ENCODE measurements at regions not wholly inside any gene's neighbourhood (a gene's known extent, or its start where the extent isn't known, plus 50 kb on each side); places are given as distances from the start of the nearest gene placed in this dataset.
"Not testable (repeated sequence)": the region's sequence is repeated elsewhere in the genome, so short reads cannot be mapped to it uniquely, and the experiment has no call there.

DNA sequence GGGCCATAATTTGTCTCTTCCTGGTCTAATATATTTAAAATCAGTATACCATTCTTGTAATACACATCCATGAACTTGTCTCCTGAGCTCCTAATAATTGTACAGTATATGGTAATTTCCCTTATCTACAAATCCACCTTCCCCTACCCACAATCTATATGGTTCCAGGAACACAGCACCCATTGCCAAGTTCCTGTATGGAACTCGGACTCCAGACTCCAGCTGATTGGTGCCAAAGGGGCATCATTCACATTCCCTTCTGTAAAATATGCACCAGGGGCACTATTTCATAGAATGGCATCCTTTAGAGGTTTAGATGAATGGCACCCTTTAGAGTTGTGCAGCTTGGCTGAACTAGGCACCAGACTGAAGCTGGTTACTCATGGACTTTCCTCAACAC lies 58.8 kb upstream of the ZSWIM5 start:
- ChIA-PET POLR2A (interaction anchor here (1.0 kb wide), 1 partner anchor 11 kb away, joined by 4 read pairs; no protein-coding TSS in a partner anchor), CTCF (interaction anchor here (0.9 to 2.2 kb wide), 3 partner anchors 35 to 251 kb away, joined by 3 to 8 read pairs (median 5); no protein-coding TSS in a partner anchor)
- no TSS peak for BruUV-seq (replicated peaks)
- Mint-ChIP-seq H3K27me3 (ENCODE audit: insufficient read depth, unreplicated experiment) (no peaks in the 10 kb centered on the region), H3K27ac (ENCODE audit: low read depth, unreplicated experiment) (no peak overlapping the region), H3K4me3 (ENCODE audit: unreplicated experiment) (no peak overlapping the region), H3K4me1 (ENCODE audit: insufficient read depth, unreplicated experiment) (peaks cover 9% of the 10 kb centered on the region), H3K36me3 (ENCODE audit: insufficient read depth, unreplicated experiment) (no peaks in the 10 kb centered on the region), H3K9me3 (ENCODE audit: unreplicated experiment) (no peaks in the 10 kb centered on the region)
- TF ChIP-seq, protein P1, sequence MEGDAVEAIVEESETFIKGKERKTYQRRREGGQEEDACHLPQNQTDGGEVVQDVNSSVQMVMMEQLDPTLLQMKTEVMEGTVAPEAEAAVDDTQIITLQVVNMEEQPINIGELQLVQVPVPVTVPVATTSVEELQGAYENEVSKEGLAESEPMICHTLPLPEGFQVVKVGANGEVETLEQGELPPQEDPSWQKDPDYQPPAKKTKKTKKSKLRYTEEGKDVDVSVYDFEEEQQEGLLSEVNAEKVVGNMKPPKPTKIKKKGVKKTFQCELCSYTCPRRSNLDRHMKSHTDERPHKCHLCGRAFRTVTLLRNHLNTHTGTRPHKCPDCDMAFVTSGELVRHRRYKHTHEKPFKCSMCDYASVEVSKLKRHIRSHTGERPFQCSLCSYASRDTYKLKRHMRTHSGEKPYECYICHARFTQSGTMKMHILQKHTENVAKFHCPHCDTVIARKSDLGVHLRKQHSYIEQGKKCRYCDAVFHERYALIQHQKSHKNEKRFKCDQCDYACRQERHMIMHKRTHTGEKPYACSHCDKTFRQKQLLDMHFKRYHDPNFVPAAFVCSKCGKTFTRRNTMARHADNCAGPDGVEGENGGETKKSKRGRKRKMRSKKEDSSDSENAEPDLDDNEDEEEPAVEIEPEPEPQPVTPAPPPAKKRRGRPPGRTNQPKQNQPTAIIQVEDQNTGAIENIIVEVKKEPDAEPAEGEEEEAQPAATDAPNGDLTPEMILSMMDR (IDR thresholded peaks at IDR 0.05; ENCODE audit: unreplicated experiment) = no peak
- intact Hi-C loops (cut with micrococcal nuclease) = no loop called here
- no peak for DNase-seq (ENCODE audit: unreplicated experiment)

DNA sequence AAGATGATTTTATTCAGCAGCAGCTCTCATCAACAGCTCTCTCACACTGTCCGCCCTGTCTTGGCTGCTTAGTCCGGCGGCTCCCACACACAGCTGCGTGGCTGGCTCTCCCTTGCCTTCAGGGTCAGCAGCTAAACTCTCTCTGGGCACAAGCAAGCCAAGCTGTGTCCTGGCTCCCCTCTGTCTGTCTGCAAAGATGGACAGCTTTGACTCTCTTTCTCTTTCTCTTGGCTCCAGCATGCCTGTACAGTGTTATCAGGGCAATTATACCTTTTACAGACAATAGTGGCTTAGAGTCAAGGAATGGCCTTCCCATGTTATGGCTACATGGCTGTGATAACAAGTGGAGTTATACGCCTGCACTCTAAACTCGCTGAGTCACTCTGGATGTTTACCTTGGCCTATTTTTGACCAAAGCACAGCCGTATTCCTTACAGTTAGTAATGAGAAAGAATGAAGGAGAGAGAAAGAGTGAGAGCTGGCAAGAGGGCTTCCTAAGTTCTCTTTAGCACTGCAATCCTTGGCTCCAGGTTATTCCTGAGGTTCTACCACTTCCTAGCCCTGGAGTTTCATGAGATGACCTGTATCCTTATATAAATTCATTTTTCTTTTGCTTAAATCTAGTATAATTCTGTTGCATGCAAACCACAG lies 59.9 kb upstream of the ZSWIM5 start:
- CTCF ChIA-PET = interaction anchor here (0.6 to 2.2 kb wide), 4 partner anchors 33 to 247 kb away, joined by 3 to 9 read pairs (median 6); no protein-coding TSS in a partner anchor

DNA sequence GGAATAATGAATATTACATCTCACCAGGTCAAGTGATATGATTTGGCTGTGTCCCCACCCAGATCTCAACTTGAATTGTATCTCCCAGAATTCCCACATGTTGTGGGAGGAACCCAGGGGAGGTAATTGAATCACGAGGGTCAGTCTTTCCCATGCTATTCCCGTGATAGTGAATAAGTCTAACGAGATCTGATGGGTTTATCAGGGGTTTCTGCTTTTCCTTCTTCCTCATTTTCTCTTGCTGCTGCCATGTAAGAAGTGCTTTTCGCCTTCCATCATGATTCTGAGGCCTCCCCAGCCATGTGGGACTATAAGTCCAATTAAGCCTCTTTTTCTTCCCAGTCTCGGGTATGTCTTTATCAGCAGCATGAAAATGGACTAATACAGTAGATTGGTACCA lies 58.4 kb upstream of the HPDL start:
- intact Hi-C loops (cut with micrococcal nuclease); H3K9me3 Mint-ChIP-seq (ENCODE audit: unreplicated experiment); BruUV-seq (replicated peaks); CTCF ChIA-PET; POLR2A ChIA-PET; H3K27me3 Mint-ChIP-seq (ENCODE audit: insufficient read depth, unreplicated experiment); H3K27ac Mint-ChIP-seq (ENCODE audit: low read depth, unreplicated experiment); H3K36me3 Mint-ChIP-seq (ENCODE audit: insufficient read depth, unreplicated experiment); DNase-seq (ENCODE audit: unreplicated experiment); H3K4me3 Mint-ChIP-seq (ENCODE audit: unreplicated experiment): not testable (repeated sequence)
- H3K4me1 Mint-ChIP-seq (ENCODE audit: insufficient read depth, unreplicated experiment) = peaks cover 14% of the 10 kb centered on the region

More for the DNA sequence above, 59.9 kb upstream of the ZSWIM5 start:
- Mint-ChIP-seq H3K4me1 (ENCODE audit: insufficient read depth, unreplicated experiment) (peaks cover 9% of the 10 kb centered on the region), H3K9me3 (ENCODE audit: unreplicated experiment) (no peaks in the 10 kb centered on the region), H3K4me3 (ENCODE audit: unreplicated experiment) (no peak overlapping the region), H3K36me3 (ENCODE audit: insufficient read depth, unreplicated experiment) (no peaks in the 10 kb centered on the region), H3K27ac (ENCODE audit: low read depth, unreplicated experiment) (peak overlapping the region; percentile 77), H3K27me3 (ENCODE audit: insufficient read depth, unreplicated experiment) (no peaks in the 10 kb centered on the region)
- POLR2A ChIA-PET = interaction anchor here (1.1 kb wide), 3 partner anchors 37 to 535 kb away, joined by 3 to 4 read pairs (median 4); partner anchors contain the start of genes RNU5D-1 and UROD
- TF ChIP-seq, protein P1 (IDR thresholded peaks at IDR 0.05; ENCODE audit: unreplicated experiment) = no peak
- BruUV-seq (replicated peaks) = no TSS peak
- intact Hi-C loops (cut with micrococcal nuclease) = no loop called here
- DNase-seq (ENCODE audit: unreplicated experiment) = peak; percentile 83

DNA sequence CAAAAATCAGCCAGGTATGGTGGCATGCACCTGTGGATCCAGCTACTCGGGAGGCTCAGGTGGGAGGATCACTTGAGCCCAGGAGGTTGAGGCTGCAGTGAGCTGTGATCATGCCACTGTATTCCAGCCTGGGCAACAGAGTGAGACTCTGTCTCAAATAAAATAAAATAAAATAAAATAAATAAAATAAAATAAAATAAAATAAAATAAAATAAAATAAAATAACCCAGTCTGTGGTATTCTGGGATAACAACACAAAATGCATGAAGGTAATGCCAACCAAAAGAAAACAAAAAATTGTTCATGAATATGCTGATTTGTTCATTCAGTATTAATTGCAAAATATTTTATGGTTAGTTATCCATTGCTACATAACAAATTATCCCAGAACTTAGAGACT lies 54.4 kb upstream of the HPDL start:
- H3K9me3 Mint-ChIP-seq (ENCODE audit: unreplicated experiment); H3K27ac Mint-ChIP-seq (ENCODE audit: low read depth, unreplicated experiment); DNase-seq (ENCODE audit: unreplicated experiment); H3K36me3 Mint-ChIP-seq (ENCODE audit: insufficient read depth, unreplicated experiment); H3K27me3 Mint-ChIP-seq (ENCODE audit: insufficient read depth, unreplicated experiment); H3K4me1 Mint-ChIP-seq (ENCODE audit: insufficient read depth, unreplicated experiment); H3K4me3 Mint-ChIP-seq (ENCODE audit: unreplicated experiment); intact Hi-C loops (cut with micrococcal nuclease); BruUV-seq (replicated peaks): not testable (repeated sequence)
- ChIA-PET POLR2A (interaction anchor here (0.7 to 0.9 kb wide), 2 partner anchors 10 to 286 kb away, joined by 3 read pairs; partner anchors contain the start of gene EIF2B3), CTCF (interaction anchor here (0.7 kb wide), 1 partner anchor 28 kb away, joined by 3 read pairs; no protein-coding TSS in a partner anchor)

DNA sequence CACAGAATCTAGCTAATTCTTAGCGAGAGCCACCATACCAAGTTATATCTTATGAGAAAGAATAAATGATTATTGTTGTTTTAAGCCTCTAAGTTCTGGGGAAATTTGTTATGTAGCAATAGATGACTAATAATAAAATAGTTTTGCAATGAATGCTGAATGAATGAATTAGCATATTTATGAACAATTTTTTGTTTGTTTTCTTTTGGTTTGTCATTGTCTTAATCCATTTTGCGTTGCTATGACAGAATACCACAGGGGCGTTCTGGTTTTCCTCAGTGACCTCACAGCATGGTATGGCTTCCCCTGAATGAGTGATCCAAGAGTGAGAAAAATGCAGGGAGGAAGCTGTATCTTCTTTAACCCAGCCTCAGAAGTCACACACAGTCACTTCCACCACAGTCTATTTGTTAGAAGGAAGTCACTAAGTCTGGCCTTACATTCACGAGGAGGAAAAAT lies 53.8 kb upstream of the HPDL start:
- CTCF ChIA-PET = interaction anchor here (0.5 kb wide), 1 partner anchor 26 kb away, joined by 3 read pairs; no protein-coding TSS in a partner anchor
- POLR2A ChIA-PET = interaction anchor here (0.6 to 0.9 kb wide), 3 partner anchors 11 to 1731 kb away, joined by 3 read pairs; partner anchors contain the start of gene GPBP1L1
- Mint-ChIP-seq H3K27ac (ENCODE audit: low read depth, unreplicated experiment) (peak overlapping the region; percentile 68), H3K36me3 (ENCODE audit: insufficient read depth, unreplicated experiment) (peaks cover 4% of the 10 kb centered on the region), H3K9me3 (ENCODE audit: unreplicated experiment) (no peaks in the 10 kb centered on the region), H3K4me3 (ENCODE audit: unreplicated experiment) (no peak overlapping the region), H3K4me1 (ENCODE audit: insufficient read depth, unreplicated experiment) (peaks cover 5% of the 10 kb centered on the region), H3K27me3 (ENCODE audit: insufficient read depth, unreplicated experiment) (no peaks in the 10 kb centered on the region)
- intact Hi-C loops (cut with micrococcal nuclease) = no loop called here
- DNase-seq (ENCODE audit: unreplicated experiment) = peak; percentile 75
- BruUV-seq (replicated peaks) = no TSS peak
- TF ChIP-seq, protein P1 (IDR thresholded peaks at IDR 0.05; ENCODE audit: unreplicated experiment) = no peak
